H9 (cell line): ENCODE measurements at regions not wholly inside any gene's neighbourhood (a gene's known extent, or its start where the extent isn't known, plus 50 kb on each side); places are given as distances from the start of the nearest gene placed in this dataset.

Source experiments
- DNase-seq: peaks from one replicate; pipeline ENCODE4 v3.0.0-alpha.2; 2017
- H2AFZ ChIP-seq: one replicate; pipeline ENCODE4 v1.6.1; 2013; ENCODE audit warnings: mild to moderate bottlenecking, low read length, control low read depth, moderate library complexity
- H2AK5ac ChIP-seq: 2 replicates; pipeline ENCODE4 v1.6.1; 2013; ENCODE audit warnings: low read length, control low read depth, mixed read lengths; ENCODE audit not compliant: insufficient read length
- H2BK120ac ChIP-seq: one replicate; pipeline ENCODE4 v1.6.1; 2013; ENCODE audit warnings: low read depth, mild to moderate bottlenecking, low read length, control low read depth, inconsistent platforms; ENCODE audit not compliant: poor library complexity, severe bottlenecking
- H2BK12ac ChIP-seq: 2 replicates; pipeline ENCODE4 v1.6.1; 2013; ENCODE audit warnings: low read length, control low read depth, mixed read lengths, low read depth; ENCODE audit not compliant: insufficient read length
- H2BK15ac ChIP-seq: 2 replicates; pipeline ENCODE4 v1.6.1; 2013; ENCODE audit warnings: low read depth, low read length, control low read depth
- H2BK20ac ChIP-seq: one replicate; pipeline ENCODE4 v1.6.1; 2013; ENCODE audit warnings: low read depth, mild to moderate bottlenecking, low read length, control low read depth, inconsistent platforms; ENCODE audit not compliant: poor library complexity, severe bottlenecking
- H2BK5ac ChIP-seq: 2 replicates; pipeline ENCODE4 v1.6.1; 2013; ENCODE audit warnings: low read length, control low read depth, mixed read lengths; ENCODE audit not compliant: insufficient read length
- H3K14ac ChIP-seq: 2 replicates; pipeline ENCODE4 v1.6.1; 2013; ENCODE audit warnings: low read length, control low read depth; ENCODE audit not compliant: insufficient read depth
- H3K18ac ChIP-seq: 2 replicates; pipeline ENCODE4 v1.6.1; 2013; ENCODE audit warnings: low read depth, mild to moderate bottlenecking, mixed read lengths, low read length, control low read depth; ENCODE audit not compliant: insufficient read length
- H3K23ac ChIP-seq: 2 replicates; pipeline ENCODE4 v1.6.1; 2013; ENCODE audit warnings: low read length, control low read depth, mixed read lengths, low read depth; ENCODE audit not compliant: insufficient read length
- H3K23me2 ChIP-seq: 2 replicates; pipeline ENCODE4 v1.6.1; 2013; ENCODE audit warnings: low read depth, mild to moderate bottlenecking, mixed read lengths, low read length, control low read depth; ENCODE audit not compliant: insufficient read length, poor library complexity, severe bottlenecking
- H3K27ac ChIP-seq: 2 replicates; pipeline ENCODE4 v1.5.1; 2013; ENCODE audit warnings: low read length, control low read depth, mixed read lengths, low read depth; ENCODE audit not compliant: insufficient read length
- H3K27me3 ChIP-seq: 2 replicates; pipeline ENCODE4 v1.6.1; 2013; ENCODE audit warnings: low read length, control low read depth, inconsistent platforms; ENCODE audit not compliant: insufficient read depth
- H3K4ac ChIP-seq: 2 replicates; pipeline ENCODE4 v1.6.1; 2013; ENCODE audit warnings: low read depth, mild to moderate bottlenecking, control low read depth, inconsistent platforms, low read length, moderate library complexity
- H3K4me1 ChIP-seq: 2 replicates; pipeline ENCODE4 v1.6.1; 2013; ENCODE audit warnings: low read length, control low read depth, inconsistent platforms; ENCODE audit not compliant: insufficient read depth
- H3K4me2 ChIP-seq: 2 replicates; pipeline ENCODE4 v1.6.1; 2013; ENCODE audit warnings: low read length, control low read depth, mixed read lengths; ENCODE audit not compliant: insufficient read length, insufficient read depth
- H3K56ac ChIP-seq: 2 replicates; pipeline ENCODE4 v1.6.1; 2013; ENCODE audit warnings: low read depth, mild to moderate bottlenecking, mixed read lengths, low read length, control low read depth; ENCODE audit not compliant: insufficient read length
- H3K79me1 ChIP-seq: 2 replicates; pipeline ENCODE4 v1.6.1; 2013; ENCODE audit warnings: low read depth, mild to moderate bottlenecking, moderate library complexity, low read length, control low read depth, inconsistent platforms; ENCODE audit not compliant: insufficient read depth, poor library complexity, severe bottlenecking
- H3K79me2 ChIP-seq: 2 replicates; pipeline ENCODE4 v1.6.1; 2013; ENCODE audit warnings: low read length, control low read depth, inconsistent platforms; ENCODE audit not compliant: insufficient read depth
- H3K9ac ChIP-seq: 2 replicates; pipeline ENCODE4 v1.6.1; 2013; ENCODE audit warnings: low read length, control low read depth, mixed read lengths; ENCODE audit not compliant: insufficient read length; ENCODE audit errors: extremely low read depth
- H3K9me3 ChIP-seq: one replicate; pipeline ENCODE4 v1.6.1; 2013; ENCODE audit warnings: low read depth, low read length, inconsistent platforms; ENCODE audit not compliant: control insufficient read depth
- H3T11ph ChIP-seq: one replicate; pipeline ENCODE4 v1.6.1; 2013; ENCODE audit warnings: mild to moderate bottlenecking, low read length, control low read depth, inconsistent platforms
- H4K20me1 ChIP-seq: one replicate; pipeline ENCODE4 v1.6.1; 2013; ENCODE audit not compliant: control insufficient read depth, insufficient read length, insufficient read depth
- H4K5ac ChIP-seq: 2 replicates; pipeline ENCODE4 v1.6.1; 2013; ENCODE audit warnings: low read depth, mild to moderate bottlenecking, mixed read lengths, low read length, control low read depth; ENCODE audit not compliant: insufficient read length
- H4K8ac ChIP-seq: replicated peaks from 2 replicates; pipeline ENCODE4 v1.6.1; 2013; ENCODE audit warnings: low read length, control low read depth, mixed read lengths, low read depth; ENCODE audit not compliant: insufficient read length
- H4K91ac ChIP-seq: 2 replicates; pipeline ENCODE4 v1.6.1; 2013; ENCODE audit warnings: low read depth, mild to moderate bottlenecking, moderate library complexity, mixed read lengths, low read length, control low read depth; ENCODE audit not compliant: insufficient read length
- H3K27ac Mint-ChIP-seq, 3 experiments: 2 replicates in 2 of 3; 3 replicates in 1 of 3; pipeline ENCODE4 v1.8.0; 2020 to 2021; ENCODE audit warnings: mixed read lengths in 3 of 3, mild to moderate bottlenecking in 1 of 3, moderate library complexity in 1 of 3
- H3K27me3 Mint-ChIP-seq: 2 replicates; pipeline ENCODE4 v1.8.0; 2021; ENCODE audit warnings: low read depth, mild to moderate bottlenecking, moderate library complexity, mixed read lengths
- H3K36me3 Mint-ChIP-seq, 3 experiments: 2 replicates in 2 of 3; 3 replicates in 1 of 3; pipeline ENCODE4 v1.8.0; 2020 to 2021; ENCODE audit warnings: low read depth in 3 of 3, mixed read lengths in 3 of 3; ENCODE audit not compliant: insufficient read depth in 1 of 3
- H3K4me1 Mint-ChIP-seq, 2 experiments: 2 replicates each; pipeline ENCODE4 v1.8.0; 2020; ENCODE audit warnings: mixed read lengths in 2 of 2
- H3K4me3 Mint-ChIP-seq, 2 experiments: 2 replicates in 1 of 2; 3 replicates in 1 of 2; pipeline ENCODE4 v1.8.0; 2020 to 2021; ENCODE audit warnings: mild to moderate bottlenecking in 2 of 2, mixed read lengths in 2 of 2, moderate library complexity in 1 of 2
- H3K9me3 Mint-ChIP-seq, 2 experiments: 2 replicates in 1 of 2; 3 replicates in 1 of 2; pipeline ENCODE4 v1.8.0; 2020; ENCODE audit warnings: mild to moderate bottlenecking in 2 of 2, mixed read lengths in 2 of 2, moderate library complexity in 1 of 2
- WGBS: extraction: QIAGEN DNeasy Blood & Tissue Kit; methylation state at CpG from one replicate; pipeline ENCODE4 v1.1.7; 2013; ENCODE audit warnings: missing lambda C conversion rate, low lambda C conversion rate, mixed read lengths; ENCODE audit not compliant: insufficient read length; ENCODE audit errors: extremely low coverage; 5-methylcytosine and 5-hydroxymethylcytosine counted together
- TF ChIP-seq, protein P1 (sequence below): fragments of 200-600 bp; sonication (generic); conservative IDR thresholded peaks from 3 replicates; pipeline ENCODE4 v1.8.0; 2021; ENCODE audit warnings: antibody characterized with exemption, mild to moderate bottlenecking

DNA sequence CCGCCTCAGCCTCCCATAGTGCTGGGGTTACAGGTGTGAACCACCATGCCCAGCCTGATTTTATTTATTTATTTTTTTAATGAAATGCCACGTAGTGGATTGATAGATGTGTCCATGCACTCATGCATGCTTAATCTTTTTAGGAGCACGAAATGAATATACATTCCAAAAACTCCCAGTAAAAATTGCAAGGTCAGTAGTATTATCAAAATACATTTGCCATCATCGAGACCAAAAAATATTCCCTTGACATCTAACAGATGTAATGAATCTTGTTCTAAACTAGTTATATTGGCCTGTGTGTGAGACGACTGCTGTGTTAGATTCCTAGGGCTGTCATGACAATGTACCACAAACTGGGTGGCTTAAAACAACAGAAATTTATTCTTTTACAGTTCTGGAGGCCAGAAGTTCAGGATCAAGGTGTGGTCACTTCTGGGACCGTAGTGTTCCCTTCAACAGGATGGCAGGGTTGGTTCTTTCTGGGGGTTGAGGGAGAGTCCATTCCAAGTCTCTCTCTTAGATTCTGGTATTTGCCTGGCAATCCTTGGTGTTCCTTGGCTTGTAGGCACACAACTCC, 56.1 kb upstream of the UBL3 start:
- Histone ChIP-seq H3K9me3 (no peaks in the 10 kb centered on the region), H4K91ac (no peak overlapping the region), H2BK20ac (no peak overlapping the region), H4K20me1 (no peaks in the 10 kb centered on the region), H2AK5ac (no peak overlapping the region), H2BK120ac (no peak overlapping the region), H3K23ac (no peak overlapping the region), H3T11ph (no peak overlapping the region), H3K18ac (no peak overlapping the region), H4K8ac (no peak overlapping the region), H2BK12ac (no peak overlapping the region), H3K4me2 (no peak overlapping the region), H2BK15ac (no peak overlapping the region), H4K5ac (no peak overlapping the region), H2AFZ (no peak overlapping the region), H3K79me2 (no peaks in the 10 kb centered on the region), H3K27ac (no peak overlapping the region), H3K27me3 (no peaks in the 10 kb centered on the region), H3K79me1 (no peaks in the 10 kb centered on the region), H3K14ac (no peak overlapping the region), H3K4me1 (peaks cover 5% of the 10 kb centered on the region; the same call in 1 of the 2 replicates), H3K23me2 (no peaks in the 10 kb centered on the region), H3K56ac (no peak overlapping the region), H2BK5ac (no peak overlapping the region), H3K9ac (no peak overlapping the region), H3K4ac (no peak overlapping the region)
- H3K4me3 Mint-ChIP-seq: no peak overlapping the region
- H3K4me1 Mint-ChIP-seq: peaks cover 14 to 21% of the 10 kb centered on the region in 2 experiments
- no peaks in the 10 kb centered on the region for H3K9me3 Mint-ChIP-seq
- peak overlapping the region in 1 of 3 experiments; percentile 55; a peak in 1 of 7 replicates for H3K27ac Mint-ChIP-seq
- no CpG with 5 or more reads among the region's 6 CpGs for WGBS
- H3K36me3 Mint-ChIP-seq: no peaks in the 10 kb centered on the region
- TF ChIP-seq, protein P1, sequence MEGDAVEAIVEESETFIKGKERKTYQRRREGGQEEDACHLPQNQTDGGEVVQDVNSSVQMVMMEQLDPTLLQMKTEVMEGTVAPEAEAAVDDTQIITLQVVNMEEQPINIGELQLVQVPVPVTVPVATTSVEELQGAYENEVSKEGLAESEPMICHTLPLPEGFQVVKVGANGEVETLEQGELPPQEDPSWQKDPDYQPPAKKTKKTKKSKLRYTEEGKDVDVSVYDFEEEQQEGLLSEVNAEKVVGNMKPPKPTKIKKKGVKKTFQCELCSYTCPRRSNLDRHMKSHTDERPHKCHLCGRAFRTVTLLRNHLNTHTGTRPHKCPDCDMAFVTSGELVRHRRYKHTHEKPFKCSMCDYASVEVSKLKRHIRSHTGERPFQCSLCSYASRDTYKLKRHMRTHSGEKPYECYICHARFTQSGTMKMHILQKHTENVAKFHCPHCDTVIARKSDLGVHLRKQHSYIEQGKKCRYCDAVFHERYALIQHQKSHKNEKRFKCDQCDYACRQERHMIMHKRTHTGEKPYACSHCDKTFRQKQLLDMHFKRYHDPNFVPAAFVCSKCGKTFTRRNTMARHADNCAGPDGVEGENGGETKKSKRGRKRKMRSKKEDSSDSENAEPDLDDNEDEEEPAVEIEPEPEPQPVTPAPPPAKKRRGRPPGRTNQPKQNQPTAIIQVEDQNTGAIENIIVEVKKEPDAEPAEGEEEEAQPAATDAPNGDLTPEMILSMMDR: no peak
- no peaks in the 10 kb centered on the region for H3K27me3 Mint-ChIP-seq
- no peak for DNase-seq
